ENCODE measurements at regions not wholly inside any gene's neighbourhood (a gene's known extent, or its start where the extent isn't known, plus 50 kb on each side); places are given as distances from the start of the nearest gene placed in this dataset.

DNA sequence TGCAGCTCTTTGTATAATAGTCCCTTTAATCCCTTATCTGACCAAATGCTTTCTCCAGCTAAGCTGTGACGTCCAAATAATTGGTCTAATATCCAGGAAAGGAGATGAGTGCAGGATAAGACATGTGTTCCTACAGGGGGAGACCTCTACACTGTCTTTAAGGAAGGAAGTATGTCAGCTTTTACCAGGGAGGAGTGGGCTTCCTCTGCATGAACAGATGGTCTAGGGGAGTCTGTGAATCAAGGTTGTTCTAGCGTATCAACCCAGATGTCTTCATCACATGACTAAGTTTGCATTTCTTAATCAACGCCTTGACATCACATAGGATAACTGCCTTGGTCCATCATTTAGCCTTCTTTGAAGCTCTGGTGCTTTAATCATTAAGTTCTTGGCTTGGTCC lies 528.2 kb downstream of the MRPL39 start:
- TF ChIP-seq, protein P1, sequence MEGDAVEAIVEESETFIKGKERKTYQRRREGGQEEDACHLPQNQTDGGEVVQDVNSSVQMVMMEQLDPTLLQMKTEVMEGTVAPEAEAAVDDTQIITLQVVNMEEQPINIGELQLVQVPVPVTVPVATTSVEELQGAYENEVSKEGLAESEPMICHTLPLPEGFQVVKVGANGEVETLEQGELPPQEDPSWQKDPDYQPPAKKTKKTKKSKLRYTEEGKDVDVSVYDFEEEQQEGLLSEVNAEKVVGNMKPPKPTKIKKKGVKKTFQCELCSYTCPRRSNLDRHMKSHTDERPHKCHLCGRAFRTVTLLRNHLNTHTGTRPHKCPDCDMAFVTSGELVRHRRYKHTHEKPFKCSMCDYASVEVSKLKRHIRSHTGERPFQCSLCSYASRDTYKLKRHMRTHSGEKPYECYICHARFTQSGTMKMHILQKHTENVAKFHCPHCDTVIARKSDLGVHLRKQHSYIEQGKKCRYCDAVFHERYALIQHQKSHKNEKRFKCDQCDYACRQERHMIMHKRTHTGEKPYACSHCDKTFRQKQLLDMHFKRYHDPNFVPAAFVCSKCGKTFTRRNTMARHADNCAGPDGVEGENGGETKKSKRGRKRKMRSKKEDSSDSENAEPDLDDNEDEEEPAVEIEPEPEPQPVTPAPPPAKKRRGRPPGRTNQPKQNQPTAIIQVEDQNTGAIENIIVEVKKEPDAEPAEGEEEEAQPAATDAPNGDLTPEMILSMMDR (conservative IDR thresholded peaks at IDR 0.05; ENCODE audit: low read length) = no peak
- TF ChIP-seq EZH2phosphoT487 (IDR thresholded peaks at IDR 0.05; ENCODE audit: borderline replicate concordance) = no peak

Data from Loucy (cell line).